Lung (tissue), 11 donors: ENCODE measurements at regions not wholly inside any gene's neighbourhood (a gene's known extent, or its start where the extent isn't known, plus 50 kb on each side); places are given as distances from the start of the nearest gene placed in this dataset.
"Not testable (repeated sequence)": the region's sequence is repeated elsewhere in the genome, so short reads cannot be mapped to it uniquely, and the experiment has no call there.

Experiments
- ATAC-seq: fragments of 200-7000 bp; cut with Tn5 transposase; one replicate; pipeline ENCODE4 v1.9.1; 2020; ENCODE audit warnings: moderate number of reproducible peaks; ENCODE audit not compliant: insufficient read depth, low FRiP score
- DNase-seq, 3 donors: peaks; one replicate each; pipeline ENCODE4 v3.0.0-alpha.2; 2013 to 2017
- H3K27ac ChIP-seq, 2 donors: one replicate each; pipeline ENCODE4 v1.5.1; 2013; ENCODE audit warnings: mild to moderate bottlenecking in 2 of 2, moderate library complexity in 2 of 2, control low read depth in 1 of 2, inconsistent platforms in 1 of 2, low read depth in 1 of 2, low read length in 1 of 2
- H3K27me3 ChIP-seq, 3 donors: one replicate each; pipeline ENCODE4 v1.5.1; 2013; ENCODE audit warnings: low read length in 2 of 3; ENCODE audit not compliant: control insufficient read depth in 3 of 3, insufficient read depth in 3 of 3
- H3K36me3 ChIP-seq, 4 donors: one replicate each; pipeline ENCODE4 v1.5.1; 2013; ENCODE audit warnings: low read length in 4 of 4, mild to moderate bottlenecking in 1 of 4, moderate library complexity in 1 of 4; ENCODE audit not compliant: control insufficient read depth in 4 of 4, insufficient read depth in 4 of 4
- H3K4me1 ChIP-seq, 5 donors: one replicate each; pipeline ENCODE4 v1.5.1; 2013; ENCODE audit warnings: low read length in 5 of 5, mild to moderate bottlenecking in 2 of 5, moderate library complexity in 1 of 5; ENCODE audit not compliant: control insufficient read depth in 5 of 5, insufficient read depth in 5 of 5
- H3K4me3 ChIP-seq: one replicate; pipeline ENCODE4 v1.5.1; 2013; ENCODE audit warnings: mild to moderate bottlenecking, control low read depth, moderate library complexity
- H3K9ac ChIP-seq, 2 donors: one replicate each; pipeline ENCODE4 v1.5.1; 2013; ENCODE audit warnings: low read length in 2 of 2, control low read depth in 1 of 2; ENCODE audit not compliant: insufficient read depth in 1 of 2
- H3K9me3 ChIP-seq, 4 donors: one replicate each; pipeline ENCODE4 v1.5.1; 2013; ENCODE audit warnings: low read length in 3 of 4, mild to moderate bottlenecking in 1 of 4, moderate library complexity in 1 of 4; ENCODE audit not compliant: control insufficient read depth in 4 of 4, insufficient read depth in 3 of 4
- WGBS, 2 donors: extraction: QIAGEN DNeasy Blood & Tissue Kit; methylation state at CpG; one replicate each; pipeline ENCODE4 v1.1.7; 2013; 5-methylcytosine and 5-hydroxymethylcytosine counted together
- TF ChIP-seq, protein P1 (sequence below): IDR thresholded peaks from 2 replicates; pipeline ENCODE4 v1.5.1; 2012; ENCODE audit warnings: mild to moderate bottlenecking; ENCODE audit errors: control extremely low read depth, extremely low read depth
- donor health status: control.
- donor health status: control.
- donor health status: Bipolar disorder and iron deficiency.
- donor health status: healthy.
- donor health status: DM: yes; HTN: yes; CAD: no.

DNA sequence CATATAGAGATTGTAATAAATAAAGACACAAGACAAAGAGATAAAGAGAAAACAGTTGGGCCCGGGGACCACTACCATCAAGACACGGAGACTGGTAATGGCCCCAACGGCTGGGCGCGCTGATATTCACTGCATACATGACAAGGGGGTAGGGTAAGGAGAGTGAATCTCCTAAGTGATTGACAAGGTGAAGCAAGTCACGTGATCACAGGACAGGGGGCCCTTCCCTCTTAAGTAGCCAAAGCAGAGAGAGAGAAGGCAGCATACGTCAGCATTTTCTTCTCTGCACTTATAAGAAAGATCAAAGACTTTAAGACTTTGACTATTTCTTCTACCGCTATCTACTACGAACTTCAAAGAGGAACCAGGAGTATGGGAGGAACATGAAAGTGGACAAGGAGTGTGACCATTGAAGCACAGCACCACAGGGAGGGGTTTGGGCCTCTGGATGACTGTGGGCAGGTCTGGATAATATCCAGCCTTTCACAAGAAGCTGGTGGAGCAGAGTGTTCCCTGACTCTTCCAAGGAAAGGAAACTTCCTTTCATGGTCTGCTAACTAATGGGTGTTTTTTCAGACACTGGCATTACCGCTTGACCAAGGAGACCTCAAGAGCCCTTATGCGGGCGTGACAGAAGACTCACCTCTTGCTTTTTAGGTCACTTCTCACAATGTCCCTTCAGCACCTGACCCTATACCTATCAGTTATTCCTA, 75.6 kb downstream of the MRPL39 start:
- H3K36me3 ChIP-seq, H3K27ac ChIP-seq, H3K4me1 ChIP-seq, H3K4me3 ChIP-seq, DNase-seq, H3K27me3 ChIP-seq, H3K9ac ChIP-seq, H3K9me3 ChIP-seq, ATAC-seq: not testable (repeated sequence)
- 90 to 91% methylated on average over 12 of the region's 12 CpGs for WGBS, 2 donors

DNA sequence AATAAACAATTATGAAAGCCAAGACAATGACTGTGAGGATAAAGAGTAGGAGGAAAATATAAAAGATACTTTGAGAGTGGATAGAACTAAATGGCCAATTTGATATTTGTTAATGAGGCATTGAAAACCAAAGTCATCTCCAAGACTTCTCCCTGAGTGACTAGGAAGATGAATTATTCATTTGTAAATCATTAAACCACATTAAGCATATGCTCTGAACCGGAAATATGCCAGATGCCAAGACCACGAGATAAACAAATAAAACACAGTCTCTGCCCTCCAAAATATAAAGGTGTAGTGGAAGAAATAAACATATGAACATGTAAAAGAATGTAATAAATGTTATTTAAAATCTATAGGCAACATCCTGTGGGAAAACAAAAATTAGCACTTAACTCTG, 78.8 kb downstream of the MRPL39 start:
- Histone ChIP-seq H3K4me1 (no peaks in the 10 kb centered on the region), H3K36me3 (no peaks in the 10 kb centered on the region), H3K27ac (no peak overlapping the region), H3K4me3 (no peak overlapping the region), H3K9ac (no peak overlapping the region), H3K9me3 (no peaks in the 10 kb centered on the region), H3K27me3 (no peaks in the 10 kb centered on the region)
- TF ChIP-seq, protein P1, sequence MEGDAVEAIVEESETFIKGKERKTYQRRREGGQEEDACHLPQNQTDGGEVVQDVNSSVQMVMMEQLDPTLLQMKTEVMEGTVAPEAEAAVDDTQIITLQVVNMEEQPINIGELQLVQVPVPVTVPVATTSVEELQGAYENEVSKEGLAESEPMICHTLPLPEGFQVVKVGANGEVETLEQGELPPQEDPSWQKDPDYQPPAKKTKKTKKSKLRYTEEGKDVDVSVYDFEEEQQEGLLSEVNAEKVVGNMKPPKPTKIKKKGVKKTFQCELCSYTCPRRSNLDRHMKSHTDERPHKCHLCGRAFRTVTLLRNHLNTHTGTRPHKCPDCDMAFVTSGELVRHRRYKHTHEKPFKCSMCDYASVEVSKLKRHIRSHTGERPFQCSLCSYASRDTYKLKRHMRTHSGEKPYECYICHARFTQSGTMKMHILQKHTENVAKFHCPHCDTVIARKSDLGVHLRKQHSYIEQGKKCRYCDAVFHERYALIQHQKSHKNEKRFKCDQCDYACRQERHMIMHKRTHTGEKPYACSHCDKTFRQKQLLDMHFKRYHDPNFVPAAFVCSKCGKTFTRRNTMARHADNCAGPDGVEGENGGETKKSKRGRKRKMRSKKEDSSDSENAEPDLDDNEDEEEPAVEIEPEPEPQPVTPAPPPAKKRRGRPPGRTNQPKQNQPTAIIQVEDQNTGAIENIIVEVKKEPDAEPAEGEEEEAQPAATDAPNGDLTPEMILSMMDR: no peak
- WGBS, 2 donors: 71 to 84% methylated on average over 2 of the region's 2 CpGs
- ATAC-seq: no peak
- DNase-seq: no peak

DNA sequence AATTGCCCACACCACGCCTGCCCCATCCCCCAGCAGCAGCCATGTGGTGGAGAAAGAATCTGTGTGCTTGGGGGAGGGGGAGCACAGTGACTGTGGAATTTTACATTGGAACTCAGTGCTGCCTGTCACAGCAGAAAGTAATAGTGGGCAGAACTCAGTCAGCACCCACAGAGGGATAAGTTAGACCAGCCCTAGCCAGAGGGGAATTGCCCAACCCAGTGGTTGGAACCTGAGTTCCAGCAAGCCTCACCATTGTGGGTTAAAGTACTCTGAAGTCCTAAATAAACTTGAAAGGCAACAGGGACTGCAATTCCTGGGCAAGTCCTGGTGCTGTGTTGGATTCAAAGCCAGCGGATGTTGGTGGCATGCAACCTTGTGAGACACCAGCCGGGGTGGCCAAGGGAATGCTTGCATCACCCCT, 88.8 kb downstream of the MRPL39 start:
- Histone ChIP-seq H3K36me3 (no peaks in the 10 kb centered on the region), H3K4me3 (no peak overlapping the region), H3K27me3 (no peaks in the 10 kb centered on the region), H3K9me3 (no peaks in the 10 kb centered on the region), H3K4me1 (no peaks in the 10 kb centered on the region), H3K9ac (no peak overlapping the region), H3K27ac (no peak overlapping the region)
- 76 to 95% methylated on average over 3 of the region's 3 CpGs for WGBS, 2 donors
- DNase-seq (no peak), ATAC-seq (no peak)
- TF ChIP-seq, protein P1: no peak

DNA sequence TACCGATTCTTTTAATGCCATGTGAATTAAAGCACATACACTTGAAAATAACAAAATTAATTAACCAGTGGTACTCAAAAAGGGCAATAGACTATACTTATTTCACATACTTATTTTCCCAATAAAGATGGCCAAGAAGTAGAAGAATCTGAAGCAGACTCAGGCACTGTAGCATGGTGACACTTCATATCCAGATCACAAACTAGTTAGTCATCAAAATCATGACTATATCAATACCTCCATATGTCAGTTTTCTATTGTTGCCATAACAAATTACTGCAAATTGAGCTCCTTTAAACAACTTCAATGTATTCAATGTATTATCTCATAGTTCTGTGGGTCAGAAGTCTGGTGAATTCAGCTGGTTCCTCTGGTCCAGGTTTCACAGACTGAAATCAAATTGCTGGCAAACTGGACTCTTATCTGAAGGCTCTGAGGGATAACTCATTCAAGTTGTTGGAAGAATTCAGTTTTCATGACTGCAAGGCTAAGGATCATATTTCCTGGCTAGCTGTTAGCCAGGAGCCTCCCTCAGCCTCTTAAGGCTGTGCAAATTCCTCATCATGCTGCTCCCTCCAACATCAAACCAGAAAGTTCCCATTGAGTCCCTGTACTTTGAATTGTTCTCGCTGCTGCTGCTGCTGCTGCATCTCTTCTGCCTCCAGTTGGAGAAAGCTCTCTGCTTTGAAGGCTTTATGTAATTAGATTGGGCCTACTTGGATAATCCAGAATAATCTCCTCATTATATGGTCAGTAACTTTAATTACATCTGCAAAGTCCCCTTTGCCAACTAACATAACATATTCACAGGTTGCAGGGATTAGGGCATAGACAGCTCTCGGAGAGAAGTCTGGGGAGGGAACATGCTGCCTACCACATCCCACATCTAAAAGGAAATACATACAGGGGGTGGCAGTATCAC, 91.5 kb downstream of the MRPL39 start:
- H3K4me3 ChIP-seq: no peak overlapping the region
- no peak overlapping the region for H3K27ac ChIP-seq
- DNase-seq: peak in 1 of 3 donors; percentile 6
- no peaks in the 10 kb centered on the region for H3K36me3 ChIP-seq
- H3K27me3 ChIP-seq: no peaks in the 10 kb centered on the region
- H3K9ac ChIP-seq: no peak overlapping the region
- no peaks in the 10 kb centered on the region for H3K9me3 ChIP-seq
- WGBS, 2 donors: 91 to 96% methylated on average over 3 of the region's 3 CpGs
- TF ChIP-seq, protein P1: no peak
- H3K4me1 ChIP-seq: no peaks in the 10 kb centered on the region
- no peak for ATAC-seq
